ENCODE measurements at regions not wholly inside any gene's neighbourhood (a gene's known extent, or its start where the extent isn't known, plus 50 kb on each side); places are given as distances from the start of the nearest gene placed in this dataset.
A peak's percentile ranks its signal among the peaks of the same experiment; 100 is the strongest.

GRCh38 chrX:132272826-132273225 lies 53.6 kb upstream of the RAP2C start:
- Histone ChIP-seq H3K4me1 (peaks cover 28% of the 10 kb centered on the region), H3K27me3 (no peaks in the 10 kb centered on the region), H3K9me3 (no peaks in the 10 kb centered on the region), H3K36me3 (no peaks in the 10 kb centered on the region), H3K4me3 (no peak overlapping the region), H3K27ac (peak overlapping the region; percentile 92)
- 88% methylated on average over 1 of the region's 1 CpG for WGBS
- no peak for TF ChIP-seq EP300 (IDR thresholded peaks at IDR 0.05)
- no peak for TF ChIP-seq CTCF (IDR thresholded peaks at IDR 0.05)
- TF ChIP-seq POLR2A (IDR thresholded peaks at IDR 0.05): no peak
- TF ChIP-seq POLR2AphosphoS5 (IDR thresholded peaks at IDR 0.05): no peak
- no peak for DNase-seq (ENCODE audit: low spot score in 2 of 2)

GRCh38 chrX:132271311-132271778 lies 52.1 kb upstream of the RAP2C start:
- Histone ChIP-seq H3K27ac (peak overlapping the region; percentile 92), H3K4me1 (peaks cover 28% of the 10 kb centered on the region)
- WGBS: 23% methylated on average over 3 of the region's 3 CpGs

GRCh38 chrX:132270699-132271098 lies 51.5 kb upstream of the RAP2C start:
- Histone ChIP-seq H3K27me3 (no peaks in the 10 kb centered on the region), H3K9me3 (no peaks in the 10 kb centered on the region), H3K4me3 (peak overlapping the region; percentile 29), H3K27ac (peak overlapping the region; percentile 92), H3K4me1 (peaks cover 28% of the 10 kb centered on the region), H3K36me3 (no peaks in the 10 kb centered on the region)
- peak; percentile 79 to 87 for DNase-seq (ENCODE audit: low spot score in 2 of 2)
- 26% methylated on average over 3 of the region's 3 CpGs for WGBS
- TF ChIP-seq POLR2AphosphoS5 (IDR thresholded peaks at IDR 0.05) (peak in 1 of 3 donors; percentile 38), POLR2A (IDR thresholded peaks at IDR 0.05) (no peak)

More at GRCh38 chrX:132271311-132271778, 52.1 kb upstream of the RAP2C start:
- no peak for TF ChIP-seq POLR2A (IDR thresholded peaks at IDR 0.05)
- no peak for TF ChIP-seq CTCF (IDR thresholded peaks at IDR 0.05)
- TF ChIP-seq EP300 (IDR thresholded peaks at IDR 0.05): no peak
- no peak for TF ChIP-seq POLR2AphosphoS5 (IDR thresholded peaks at IDR 0.05)
- peak overlapping the region; percentile 29 for H3K4me3 ChIP-seq
- H3K9me3 ChIP-seq: no peaks in the 10 kb centered on the region
- no peaks in the 10 kb centered on the region for H3K27me3 ChIP-seq
- no peaks in the 10 kb centered on the region for H3K36me3 ChIP-seq
- no peak for DNase-seq (ENCODE audit: low spot score in 2 of 2)

GRCh38 chrX:132270021-132270420 lies 50.8 kb upstream of the RAP2C start:
- WGBS: 70% methylated on average over 2 of the region's 2 CpGs
- H3K4me3 ChIP-seq: no peak overlapping the region
- peaks cover 28% of the 10 kb centered on the region for H3K4me1 ChIP-seq
- H3K9me3 ChIP-seq: no peaks in the 10 kb centered on the region
- no peaks in the 10 kb centered on the region for H3K27me3 ChIP-seq
- DNase-seq (ENCODE audit: low spot score in 2 of 2): no peak
- peak overlapping the region; percentile 92 for H3K27ac ChIP-seq
- no peaks in the 10 kb centered on the region for H3K36me3 ChIP-seq
- no peak for TF ChIP-seq POLR2AphosphoS5 (IDR thresholded peaks at IDR 0.05)
- no peak for TF ChIP-seq CTCF (IDR thresholded peaks at IDR 0.05)
- no peak for TF ChIP-seq POLR2A (IDR thresholded peaks at IDR 0.05)
- TF ChIP-seq EP300 (IDR thresholded peaks at IDR 0.05): no peak

All from suprapubic skin (tissue), 4 donors.